SK-N-MC (cell line): ENCODE measurements at regions not wholly inside any gene's neighbourhood (a gene's known extent, or its start where the extent isn't known, plus 50 kb on each side); places are given as distances from the start of the nearest gene placed in this dataset.

Experiments used
- EZH2 ChIP-seq: fragments of 200-600 bp; sonication (generic); IDR thresholded peaks from one replicate; pipeline ENCODE4 v1.6.1; 2017; ENCODE audit warnings: antibody characterized with exemption
- FOXP2 ChIP-seq: optimal IDR thresholded peaks from 2 replicates; pipeline ENCODE3; 2011; ENCODE audit warnings: mild to moderate bottlenecking, moderate library complexity; ENCODE audit not compliant: insufficient read depth; ENCODE audit errors: extremely low read length, control extremely low read depth
- POLR2AphosphoS5 ChIP-seq: IDR thresholded peaks from 2 replicates; pipeline ENCODE4 v1.6.1; 2012; ENCODE audit warnings: mild to moderate bottlenecking, low read depth, low read length, borderline replicate concordance

DNA sequence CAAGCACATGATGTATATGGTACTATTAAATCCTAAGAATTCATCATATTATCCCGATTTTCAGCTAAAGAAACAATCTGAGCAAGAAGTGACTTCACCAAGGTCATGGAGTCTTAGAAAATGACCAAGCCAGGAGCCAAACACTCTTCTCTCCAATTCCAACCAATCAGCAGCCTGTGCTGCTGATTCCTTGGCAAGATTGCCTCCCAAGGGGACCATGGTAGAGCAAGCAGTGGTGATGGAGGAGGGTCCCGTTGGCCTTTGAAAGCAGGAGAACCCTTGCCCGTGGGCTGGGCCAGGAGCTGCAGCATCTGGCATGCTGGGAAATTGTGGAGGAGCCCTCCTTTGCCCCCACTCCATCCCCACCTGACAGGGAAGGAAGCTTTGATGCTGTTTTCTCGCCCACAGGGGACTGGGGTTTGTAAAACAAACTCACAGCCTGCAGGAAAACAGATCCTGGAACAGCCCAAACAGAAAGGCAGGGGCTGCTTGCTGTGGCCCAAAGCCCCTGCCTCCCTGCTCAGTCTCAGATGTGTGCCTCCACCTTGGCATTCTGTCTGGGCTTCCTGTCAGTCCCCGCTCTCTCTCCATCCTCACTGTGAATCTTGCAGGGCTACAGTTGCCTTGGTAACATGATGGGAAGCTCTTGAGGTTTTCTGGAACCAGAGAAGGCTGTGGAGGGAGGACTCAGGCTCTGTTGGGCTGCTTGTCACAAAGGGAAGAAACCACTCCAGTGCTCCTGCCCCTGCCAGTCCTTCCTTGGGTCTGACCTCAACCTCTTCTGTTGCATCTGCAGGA lies 70.8 kb upstream of the HSPA9 start:
- no peak for TF ChIP-seq EZH2
- TF ChIP-seq POLR2AphosphoS5 = no peak
- TF ChIP-seq FOXP2 = no peak
